MM.1S (cell line): ENCODE measurements at regions not wholly inside any gene's neighbourhood (a gene's known extent, or its start where the extent isn't known, plus 50 kb on each side); places are given as distances from the start of the nearest gene placed in this dataset.

Experiments
- EZH2 ChIP-seq: fragments of 300-600 bp; sonication (generic); optimal IDR thresholded peaks from 2 replicates; pipeline ENCODE3; 2017; ENCODE audit warnings: low read depth, mild to moderate bottlenecking, antibody characterized with exemption, low read length, mixed read lengths
- TF ChIP-seq, protein P1 (sequence below): fragments of 300-600 bp; sonication (generic); IDR thresholded peaks from 2 replicates; pipeline ENCODE4 v1.5.1; 2016; ENCODE audit warnings: antibody characterized with exemption, low read length, mixed read lengths

DNA sequence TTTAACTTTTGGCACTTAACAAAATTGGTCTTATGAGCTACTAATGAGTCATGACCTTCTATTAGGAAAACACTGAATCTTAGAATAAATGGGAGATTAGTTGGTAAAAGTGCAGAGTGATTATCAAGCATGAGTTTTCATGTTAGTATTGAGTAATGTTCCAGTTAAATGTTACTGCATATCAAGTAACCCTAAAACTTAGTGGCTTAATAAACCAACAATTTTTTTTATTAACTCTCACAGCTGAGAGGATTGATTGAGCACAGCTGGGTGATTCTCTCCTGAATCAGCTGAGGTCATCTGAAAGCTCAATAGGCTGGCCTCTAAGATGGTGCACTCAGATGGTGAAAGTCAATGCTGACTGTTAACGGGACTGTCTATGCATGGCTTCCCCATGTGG lies 248.6 kb downstream of the BCL11B start:
- TF ChIP-seq, protein P1, sequence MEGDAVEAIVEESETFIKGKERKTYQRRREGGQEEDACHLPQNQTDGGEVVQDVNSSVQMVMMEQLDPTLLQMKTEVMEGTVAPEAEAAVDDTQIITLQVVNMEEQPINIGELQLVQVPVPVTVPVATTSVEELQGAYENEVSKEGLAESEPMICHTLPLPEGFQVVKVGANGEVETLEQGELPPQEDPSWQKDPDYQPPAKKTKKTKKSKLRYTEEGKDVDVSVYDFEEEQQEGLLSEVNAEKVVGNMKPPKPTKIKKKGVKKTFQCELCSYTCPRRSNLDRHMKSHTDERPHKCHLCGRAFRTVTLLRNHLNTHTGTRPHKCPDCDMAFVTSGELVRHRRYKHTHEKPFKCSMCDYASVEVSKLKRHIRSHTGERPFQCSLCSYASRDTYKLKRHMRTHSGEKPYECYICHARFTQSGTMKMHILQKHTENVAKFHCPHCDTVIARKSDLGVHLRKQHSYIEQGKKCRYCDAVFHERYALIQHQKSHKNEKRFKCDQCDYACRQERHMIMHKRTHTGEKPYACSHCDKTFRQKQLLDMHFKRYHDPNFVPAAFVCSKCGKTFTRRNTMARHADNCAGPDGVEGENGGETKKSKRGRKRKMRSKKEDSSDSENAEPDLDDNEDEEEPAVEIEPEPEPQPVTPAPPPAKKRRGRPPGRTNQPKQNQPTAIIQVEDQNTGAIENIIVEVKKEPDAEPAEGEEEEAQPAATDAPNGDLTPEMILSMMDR, result no peak
- TF ChIP-seq EZH2, result no peak
